WI38 (cell line): ENCODE measurements at regions not wholly inside any gene's neighbourhood (a gene's known extent, or its start where the extent isn't known, plus 50 kb on each side); places are given as distances from the start of the nearest gene placed in this dataset.

Experiments used
- H3K4me3 ChIP-seq: 2 replicates; pipeline ENCODE4 v1.5.1; 2011; ENCODE audit warnings: low read depth, mild to moderate bottlenecking, control low read depth, low read length
- TF ChIP-seq, protein P1 (sequence below): IDR thresholded peaks from 2 replicates; pipeline ENCODE4 v1.5.1; 2012; ENCODE audit warnings: low read depth, mild to moderate bottlenecking, control low read depth, low read length

DNA sequence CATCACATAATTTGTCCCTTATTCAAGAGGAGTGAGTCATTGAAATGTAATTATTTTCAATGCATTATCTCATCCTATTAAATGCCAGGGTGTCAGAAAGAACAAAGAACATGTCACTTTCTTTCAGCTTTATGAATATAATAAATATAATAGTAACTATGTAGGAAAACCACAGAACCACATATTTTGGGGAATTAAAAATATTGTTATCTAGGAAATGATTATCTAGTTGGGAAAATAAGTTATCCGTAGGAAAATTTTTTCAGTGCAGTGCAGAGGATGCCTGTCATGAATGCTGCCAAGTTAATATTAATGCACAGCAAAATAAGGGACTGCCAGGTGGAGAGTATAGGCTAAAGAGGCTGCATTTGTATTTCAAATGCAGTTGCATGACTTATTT lies 844.8 kb downstream of the MAT2B start:
- H3K4me3 ChIP-seq, result no peak overlapping the region
- TF ChIP-seq, protein P1, sequence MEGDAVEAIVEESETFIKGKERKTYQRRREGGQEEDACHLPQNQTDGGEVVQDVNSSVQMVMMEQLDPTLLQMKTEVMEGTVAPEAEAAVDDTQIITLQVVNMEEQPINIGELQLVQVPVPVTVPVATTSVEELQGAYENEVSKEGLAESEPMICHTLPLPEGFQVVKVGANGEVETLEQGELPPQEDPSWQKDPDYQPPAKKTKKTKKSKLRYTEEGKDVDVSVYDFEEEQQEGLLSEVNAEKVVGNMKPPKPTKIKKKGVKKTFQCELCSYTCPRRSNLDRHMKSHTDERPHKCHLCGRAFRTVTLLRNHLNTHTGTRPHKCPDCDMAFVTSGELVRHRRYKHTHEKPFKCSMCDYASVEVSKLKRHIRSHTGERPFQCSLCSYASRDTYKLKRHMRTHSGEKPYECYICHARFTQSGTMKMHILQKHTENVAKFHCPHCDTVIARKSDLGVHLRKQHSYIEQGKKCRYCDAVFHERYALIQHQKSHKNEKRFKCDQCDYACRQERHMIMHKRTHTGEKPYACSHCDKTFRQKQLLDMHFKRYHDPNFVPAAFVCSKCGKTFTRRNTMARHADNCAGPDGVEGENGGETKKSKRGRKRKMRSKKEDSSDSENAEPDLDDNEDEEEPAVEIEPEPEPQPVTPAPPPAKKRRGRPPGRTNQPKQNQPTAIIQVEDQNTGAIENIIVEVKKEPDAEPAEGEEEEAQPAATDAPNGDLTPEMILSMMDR, result no peak

DNA sequence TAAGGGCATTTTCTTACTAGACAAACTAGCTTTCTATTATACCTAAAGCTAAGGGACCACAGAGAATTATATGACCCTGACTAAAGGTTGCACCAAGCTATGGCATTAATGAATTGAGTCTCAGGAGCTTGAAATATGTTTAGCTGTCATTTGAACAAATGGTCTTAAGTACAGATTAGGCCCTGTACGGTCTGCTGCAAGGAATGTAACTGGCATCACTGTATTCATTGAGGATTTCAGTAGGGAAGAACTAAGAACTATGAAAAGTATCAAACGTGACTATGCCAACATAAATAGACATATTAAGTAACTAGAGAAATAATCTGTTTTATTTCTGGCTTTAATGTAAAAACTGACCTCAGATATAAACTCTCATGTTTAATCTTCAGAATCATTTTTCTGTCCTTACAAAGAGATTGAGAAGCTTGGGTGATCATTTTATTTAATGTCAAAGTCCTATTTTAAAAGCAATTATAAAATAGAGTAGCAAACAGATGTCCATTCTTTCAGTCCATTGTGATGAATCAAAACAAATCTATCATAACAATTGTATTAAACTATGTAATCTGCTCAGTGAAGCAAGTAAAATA lies 845.9 kb downstream of the MAT2B start:
- H3K4me3 ChIP-seq, result no peak overlapping the region
- TF ChIP-seq, protein P1, result no peak

DNA sequence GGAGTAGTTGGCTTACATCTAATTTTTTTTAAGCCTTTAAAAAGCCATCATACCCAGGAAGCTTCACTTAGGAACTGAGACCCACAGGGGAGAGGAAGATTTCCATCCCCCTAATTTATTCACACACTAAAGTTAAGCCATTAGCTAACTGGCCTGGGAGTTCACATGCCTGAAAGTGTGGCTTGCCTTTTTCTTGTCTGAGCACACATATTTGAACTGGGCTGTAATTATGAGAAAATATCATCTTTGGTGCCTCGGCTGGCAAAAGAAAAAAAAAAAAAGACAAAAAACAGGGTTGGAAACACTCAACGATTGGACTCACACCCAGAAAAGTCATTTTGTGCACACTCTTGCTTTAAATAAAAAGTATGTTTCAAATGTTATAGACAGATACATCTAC lies 847.3 kb downstream of the MAT2B start:
- H3K4me3 ChIP-seq, result no peak overlapping the region
- TF ChIP-seq, protein P1, result no peak

DNA sequence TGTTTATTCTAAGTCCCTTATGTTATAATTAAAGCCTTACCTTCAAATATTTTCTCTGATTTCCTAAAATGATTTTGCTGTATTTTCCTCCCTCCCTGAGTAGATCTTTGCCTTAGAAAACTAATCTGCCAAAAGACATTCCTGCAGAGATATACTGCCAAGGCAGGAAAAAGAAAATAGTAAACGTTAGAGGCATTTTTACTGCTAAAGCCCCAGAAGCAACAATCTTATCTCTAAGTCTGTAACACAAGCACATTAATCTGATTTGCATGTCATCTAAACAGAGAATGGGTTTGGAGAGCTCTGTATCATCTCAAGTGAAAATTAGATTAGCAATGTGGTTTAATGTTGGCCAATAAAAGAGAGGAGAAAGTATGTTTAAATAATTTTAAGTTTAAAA lies 847.7 kb downstream of the MAT2B start:
- TF ChIP-seq, protein P1, result no peak
- no peak overlapping the region for H3K4me3 ChIP-seq

DNA sequence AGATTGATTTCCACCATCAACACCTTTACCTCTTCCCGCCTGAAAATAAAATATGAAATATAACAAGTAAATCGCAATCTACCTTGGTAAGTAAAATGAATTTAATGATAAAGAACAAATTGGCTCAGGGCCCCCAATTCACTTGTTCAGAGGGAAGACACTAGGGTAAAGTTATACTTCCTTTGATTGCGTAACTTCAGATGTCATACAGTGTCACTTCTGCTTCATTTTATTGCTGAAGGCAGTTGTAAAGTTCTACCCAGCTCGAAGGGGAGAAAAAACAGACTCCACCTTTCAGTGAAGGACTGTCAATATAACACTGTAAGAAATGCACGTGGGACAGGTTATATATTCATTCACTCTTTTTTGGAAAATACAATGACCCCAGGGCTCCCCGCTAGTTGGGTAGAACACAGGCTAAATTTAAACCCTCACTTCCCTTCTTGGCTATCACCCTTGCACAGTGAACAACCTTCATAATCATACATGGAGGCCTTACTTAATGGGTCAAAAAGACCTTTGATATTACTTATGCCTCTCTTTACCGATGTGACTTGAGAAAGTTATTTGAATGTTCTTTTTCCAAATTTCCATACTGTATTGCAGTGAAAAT lies 848.8 kb downstream of the MAT2B start:
- no peak overlapping the region for H3K4me3 ChIP-seq
- TF ChIP-seq, protein P1, result no peak

DNA sequence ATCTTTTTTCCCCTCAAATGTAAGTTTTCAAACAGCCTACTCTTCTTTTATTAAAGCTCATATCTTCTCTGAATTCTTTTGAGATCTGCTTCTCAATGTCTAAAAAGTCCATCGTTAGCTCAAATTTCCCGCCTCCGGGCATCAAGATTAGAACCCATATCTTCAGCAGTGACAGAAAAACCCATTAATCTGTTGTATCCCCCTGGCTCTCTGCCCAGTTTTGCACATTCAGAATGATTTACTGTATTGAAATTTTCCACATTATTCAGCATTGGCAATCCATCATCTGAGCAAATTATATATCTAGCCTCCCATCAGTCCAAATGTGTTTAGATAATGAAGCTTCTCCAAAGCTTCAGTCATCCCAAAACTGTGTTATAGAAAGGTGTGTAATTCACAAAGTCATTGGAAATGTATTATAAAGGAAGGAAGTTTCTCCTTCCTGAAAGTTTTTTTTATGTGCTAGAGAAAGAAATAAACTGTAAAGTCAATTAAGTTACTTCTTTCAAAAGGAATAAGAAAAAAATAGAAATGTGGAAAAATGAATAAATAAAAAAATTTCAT lies 849.9 kb downstream of the MAT2B start:
- no peak overlapping the region for H3K4me3 ChIP-seq
- TF ChIP-seq, protein P1, result no peak

DNA sequence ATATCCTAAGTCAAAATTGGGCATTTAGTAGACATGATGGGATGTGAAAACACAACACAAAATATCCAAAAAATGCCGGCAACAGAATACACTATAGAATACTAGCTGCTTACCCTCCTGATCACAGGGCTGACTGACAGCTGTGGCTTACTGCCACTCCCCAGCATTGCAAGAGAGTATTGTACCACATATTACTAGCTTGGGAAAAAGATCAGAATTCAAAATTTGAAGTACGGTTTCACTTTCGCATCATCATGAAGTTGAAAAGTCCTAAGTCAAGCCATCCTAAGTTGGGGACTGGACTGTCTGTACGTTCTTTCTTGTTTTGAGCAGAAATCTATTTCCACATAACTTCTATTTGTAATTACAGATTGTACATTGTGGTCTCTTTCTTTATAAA lies 851.4 kb downstream of the MAT2B start:
- no peak overlapping the region for H3K4me3 ChIP-seq
- TF ChIP-seq, protein P1, result no peak
